Pancreas (tissue), 10 donors: ENCODE measurements at regions not wholly inside any gene's neighbourhood (a gene's known extent, or its start where the extent isn't known, plus 50 kb on each side); places are given as distances from the start of the nearest gene placed in this dataset.

Experiments
- ATAC-seq, 4 donors: fragments of 200-7000 bp; cut with Tn5 transposase; one replicate each; pipeline versions ENCODE4 v1.8.0 to v1.9.1; 2020; ENCODE audit warnings: mild to moderate bottlenecking in 4 of 4, moderate library complexity in 4 of 4
- DNase-seq, 6 donors: peaks; one replicate each; pipeline ENCODE4 v3.0.0-alpha.2; 2020
- FAIRE-seq: peaks from 2 replicates; lab custom pipeline; 2012; peaks lifted over from hg19 to GRCh38; lab: Jason Lieb, UNC
- H3K27ac ChIP-seq, 4 donors: fragments of 200-600 bp; sonication (generic); 1 replicate in 3 of 4; 2 replicates in 1 of 4; pipeline versions ENCODE4 v1.5.0 to v1.8.0; 2020
- H3K27me3 ChIP-seq, 4 donors: fragments of 200-600 bp; one replicate each; pipeline ENCODE4 v1.8.0; 2021
- H3K36me3 ChIP-seq, 3 donors: fragments of 200-600 bp; sonication (generic) in 1 of 3; one replicate each; pipeline versions ENCODE4 v1.5.0 to v1.8.0; 2020 to 2021
- H3K4me1 ChIP-seq, 3 donors: fragments of 200-600 bp; one replicate each; pipeline ENCODE4 v1.8.0; 2021
- H3K4me3 ChIP-seq, 4 donors: fragments of 200-600 bp; sonication (generic) in 2 of 4; one replicate each; pipeline versions ENCODE4 v1.5.0 to v1.8.0; 2020 to 2021
- H3K9me3 ChIP-seq, 4 donors: fragments of 200-600 bp; one replicate each; pipeline ENCODE4 v1.8.0; 2021
- CTCF ChIP-seq, 4 donors: fragments of 200-600 bp; sonication (generic) in 3 of 4; IDR thresholded peaks; one replicate each; pipeline versions ENCODE4 v1.5.0 to v1.8.0; 2021; ENCODE audit warnings: antibody characterized with exemption in 4 of 4
- WGBS, 2 donors: extraction: QIAGEN DNeasy Blood & Tissue Kit; methylation state at CpG; one replicate each; pipeline ENCODE4 v1.1.7; 2013; 5-methylcytosine and 5-hydroxymethylcytosine counted together
- intact Hi-C, 3 donors: fragments of 100-400 bp; cut with DNase I; formaldehyde crosslinking; loops; one replicate each; pipeline versions ENCODE4 v1.11.1 to v1.14.2; 2022
- donor health status: healthy with polysubstance abuse.
- donor health status: DM: no; HTN: no; CAD: no; lungs with moderate emphysema.
- donor health status: DM: no; HTN: no; CAD: no.
- donor health status: control.
- donor health status: control.
- donor health status: Bipolar disorder and iron deficiency.
- donor health status: DM: yes; HTN: yes; CAD: no.
- donor health status: DM: no; HTN: no; CAD: no.
- donor health status: DM: no; HTN: no; CAD: no.
- donor health status: DM: yes; HTN: yes; CAD: no.

DNA sequence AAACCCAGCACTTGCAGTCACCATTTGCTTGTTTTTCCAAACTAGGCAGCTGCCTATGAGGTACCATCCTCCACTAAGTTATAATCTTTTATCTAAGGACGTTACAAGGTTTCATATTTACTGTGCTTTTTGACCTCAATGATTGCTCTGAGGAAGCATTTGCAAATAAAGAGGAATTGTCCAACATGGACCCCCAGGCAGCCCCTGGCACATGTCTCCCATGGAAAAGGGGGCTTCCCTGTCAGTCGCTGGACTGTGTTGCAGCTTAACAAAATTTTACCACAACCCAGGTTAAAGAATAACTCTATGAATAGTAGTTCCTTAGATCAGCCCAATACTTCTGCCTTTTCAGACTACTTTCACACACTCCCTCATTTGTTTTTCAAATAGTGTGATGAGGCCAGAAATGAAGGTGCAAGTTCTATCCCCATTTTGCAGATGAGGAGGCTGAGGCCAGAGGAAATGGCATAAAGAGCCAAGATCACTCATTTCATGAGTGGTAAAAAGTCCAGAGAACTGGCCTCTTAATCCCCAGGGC lies 52.8 kb upstream of the ZPBP start:
- Histone ChIP-seq H3K4me1 (no peaks in the 10 kb centered on the region), H3K36me3 (no peaks in the 10 kb centered on the region), H3K27me3 (no peaks in the 10 kb centered on the region), H3K9me3 (no peaks in the 10 kb centered on the region), H3K27ac (no peak overlapping the region), H3K4me3 (no peak overlapping the region)
- intact Hi-C loops: no loop called here
- WGBS, 2 donors: 24 to 32% methylated on average over 2 of the region's 2 CpGs
- ATAC-seq: no peak
- TF ChIP-seq CTCF (IDR thresholded peaks at IDR 0.05): no peak
- no peak for DNase-seq
- no peak for FAIRE-seq

- Histone ChIP-seq H3K4me3 (no peak overlapping the region), H3K4me1 (no peaks in the 10 kb centered on the region), H3K36me3 (no peaks in the 10 kb centered on the region), H3K27ac (no peak overlapping the region), H3K9me3 (no peaks in the 10 kb centered on the region), H3K27me3 (no peaks in the 10 kb centered on the region)
- ATAC-seq (no peak), DNase-seq (no peak), FAIRE-seq (no peak)
- WGBS, 2 donors: 75 to 82% methylated on average over 2 of the region's 2 CpGs
- no peak for TF ChIP-seq CTCF (IDR thresholded peaks at IDR 0.05)
- intact Hi-C loops: no loop called here
Observed at GRCh38 chr7:50145226-50145625, 52.2 kb upstream of the ZPBP start.
